ENCODE measurements at regions not wholly inside any gene's neighbourhood (a gene's known extent, or its start where the extent isn't known, plus 50 kb on each side); places are given as distances from the start of the nearest gene placed in this dataset.

DNA sequence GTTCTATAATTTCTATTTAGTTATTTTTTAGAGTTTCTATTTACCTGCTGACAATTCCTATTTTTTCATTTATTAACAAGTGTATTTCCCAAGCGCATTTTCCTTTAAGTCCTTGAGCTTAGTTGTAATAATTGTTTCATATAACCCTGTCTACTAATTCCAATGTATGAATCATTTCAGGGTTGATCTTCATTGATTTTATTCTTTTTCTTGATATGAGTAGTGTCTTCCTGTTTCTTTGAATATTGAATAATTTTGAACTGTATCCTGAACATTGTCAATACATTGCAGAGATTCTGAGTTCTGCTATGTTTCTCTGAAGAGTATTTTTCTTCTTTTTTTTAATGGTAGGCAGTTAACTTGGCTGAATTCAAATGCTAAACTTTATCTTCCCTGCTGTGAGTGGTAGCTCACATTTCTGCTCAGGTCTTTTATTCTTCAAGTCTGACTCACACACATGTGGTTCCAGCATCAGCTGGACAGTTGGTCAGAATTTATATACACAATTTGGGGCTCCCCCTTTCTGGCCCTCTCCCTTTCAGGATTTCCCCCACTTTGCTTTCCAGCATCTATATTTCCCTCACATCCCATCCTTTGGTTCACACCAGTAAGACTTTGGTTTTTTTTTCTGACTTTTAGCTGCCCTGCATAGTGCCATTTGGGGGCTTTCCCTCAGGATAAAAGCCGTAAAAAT, 54.4 kb upstream of the WDR26 start:
- TF ChIP-seq CTCF (IDR thresholded peaks at IDR 0.05; ENCODE audit: low read depth, low read length) (no peak), EZH2phosphoT487 (IDR thresholded peaks at IDR 0.05; ENCODE audit: low read depth) (no peak)

Measured in OCI-LY3 (cell line).